ENCODE measurements at regions not wholly inside any gene's neighbourhood (a gene's known extent, or its start where the extent isn't known, plus 50 kb on each side); places are given as distances from the start of the nearest gene placed in this dataset.

DNA sequence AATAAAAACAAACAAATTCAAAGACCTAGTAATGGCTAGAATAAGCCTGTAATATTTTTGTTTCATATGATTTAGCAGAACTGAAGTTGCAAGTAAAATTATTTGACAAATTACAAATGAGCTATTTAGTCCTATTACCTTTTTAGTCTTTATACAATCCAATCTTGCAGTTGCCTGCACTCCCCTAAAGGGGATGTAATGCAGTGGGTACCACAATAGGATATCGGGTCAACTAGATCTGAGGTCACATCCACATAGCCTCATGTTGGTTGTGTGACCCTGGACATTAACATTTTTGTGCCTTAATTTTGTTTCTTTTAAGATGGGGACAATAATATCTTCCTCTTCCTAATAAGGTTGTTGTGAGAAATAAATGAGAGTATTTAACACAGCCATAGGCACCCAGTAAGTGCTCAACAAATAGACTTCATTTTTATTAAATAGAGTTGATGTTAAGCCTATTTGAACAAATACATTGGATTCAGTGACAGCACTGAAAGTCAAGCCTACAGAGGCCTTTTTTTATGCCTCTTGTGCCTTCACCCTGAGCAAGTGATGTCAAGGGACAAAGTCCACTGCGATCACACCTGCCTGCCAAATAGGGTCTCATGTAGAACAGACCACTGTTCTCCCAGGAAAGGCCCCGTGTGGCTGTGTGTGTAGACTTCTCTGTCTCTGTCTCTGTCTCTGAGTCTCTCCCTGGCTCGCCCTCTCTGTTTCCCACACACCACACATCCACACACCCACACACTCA is 124.8 kb downstream of the EVX1 start:
- TF ChIP-seq, protein P1, sequence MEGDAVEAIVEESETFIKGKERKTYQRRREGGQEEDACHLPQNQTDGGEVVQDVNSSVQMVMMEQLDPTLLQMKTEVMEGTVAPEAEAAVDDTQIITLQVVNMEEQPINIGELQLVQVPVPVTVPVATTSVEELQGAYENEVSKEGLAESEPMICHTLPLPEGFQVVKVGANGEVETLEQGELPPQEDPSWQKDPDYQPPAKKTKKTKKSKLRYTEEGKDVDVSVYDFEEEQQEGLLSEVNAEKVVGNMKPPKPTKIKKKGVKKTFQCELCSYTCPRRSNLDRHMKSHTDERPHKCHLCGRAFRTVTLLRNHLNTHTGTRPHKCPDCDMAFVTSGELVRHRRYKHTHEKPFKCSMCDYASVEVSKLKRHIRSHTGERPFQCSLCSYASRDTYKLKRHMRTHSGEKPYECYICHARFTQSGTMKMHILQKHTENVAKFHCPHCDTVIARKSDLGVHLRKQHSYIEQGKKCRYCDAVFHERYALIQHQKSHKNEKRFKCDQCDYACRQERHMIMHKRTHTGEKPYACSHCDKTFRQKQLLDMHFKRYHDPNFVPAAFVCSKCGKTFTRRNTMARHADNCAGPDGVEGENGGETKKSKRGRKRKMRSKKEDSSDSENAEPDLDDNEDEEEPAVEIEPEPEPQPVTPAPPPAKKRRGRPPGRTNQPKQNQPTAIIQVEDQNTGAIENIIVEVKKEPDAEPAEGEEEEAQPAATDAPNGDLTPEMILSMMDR (conservative IDR thresholded peaks at IDR 0.05; ENCODE audit: low read length): no peak
- no peak for TF ChIP-seq EZH2phosphoT487 (IDR thresholded peaks at IDR 0.05; ENCODE audit: borderline replicate concordance, low read depth, low read length)
